GM18507 (cell line): ENCODE measurements at regions not wholly inside any gene's neighbourhood (a gene's known extent, or its start where the extent isn't known, plus 50 kb on each side); places are given as distances from the start of the nearest gene placed in this dataset.

Source experiments
- DNase-seq: peaks from one replicate; pipeline ENCODE4 v3.0.0; 2011; ENCODE audit warnings: low read depth; ENCODE audit not compliant: insufficient read length; ENCODE audit errors: extremely low spot score
- FAIRE-seq: peaks from 2 replicates; lab custom pipeline; 2011; peaks lifted over from hg19 to GRCh38; lab: Jason Lieb, UNC

DNA sequence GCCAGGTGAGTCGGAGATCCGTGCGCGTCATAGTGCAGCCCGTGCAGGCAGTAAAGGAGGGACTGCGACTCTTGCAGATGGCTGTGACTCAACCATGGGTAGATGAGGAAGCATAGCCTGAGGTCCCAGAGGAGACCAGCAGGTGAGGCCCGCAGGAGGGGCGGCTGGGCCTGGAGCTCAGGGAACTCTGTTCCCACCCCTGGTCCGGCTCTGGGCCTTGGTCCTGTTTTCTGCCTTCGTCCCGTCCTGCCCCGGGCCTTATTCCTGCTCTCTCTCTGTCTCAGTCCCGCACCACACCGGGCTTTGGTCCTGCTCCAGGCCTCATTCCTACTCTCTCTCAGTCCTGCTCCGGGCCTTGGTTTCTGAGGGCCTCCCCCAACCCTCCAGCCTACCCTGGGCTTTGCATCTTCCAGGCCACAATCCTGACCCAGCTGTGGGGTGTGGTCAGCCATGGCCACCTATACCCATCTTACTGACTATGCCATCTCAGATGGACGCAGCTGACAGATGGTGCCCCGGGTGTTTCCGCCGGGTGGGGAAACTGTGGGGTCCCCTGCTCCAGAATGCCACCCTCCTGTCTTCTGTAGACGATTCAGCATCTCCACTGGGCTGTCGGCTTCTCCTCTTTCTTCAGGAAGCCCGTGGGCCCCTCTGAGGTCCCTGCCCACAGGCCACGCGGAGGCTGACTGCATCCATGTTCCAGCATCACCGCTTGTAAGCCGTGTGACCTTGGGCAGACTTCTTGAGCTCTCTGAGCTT, 1134.1 kb downstream of the BRD1 start:
- FAIRE-seq (no peak), DNase-seq (no peak)

DNA sequence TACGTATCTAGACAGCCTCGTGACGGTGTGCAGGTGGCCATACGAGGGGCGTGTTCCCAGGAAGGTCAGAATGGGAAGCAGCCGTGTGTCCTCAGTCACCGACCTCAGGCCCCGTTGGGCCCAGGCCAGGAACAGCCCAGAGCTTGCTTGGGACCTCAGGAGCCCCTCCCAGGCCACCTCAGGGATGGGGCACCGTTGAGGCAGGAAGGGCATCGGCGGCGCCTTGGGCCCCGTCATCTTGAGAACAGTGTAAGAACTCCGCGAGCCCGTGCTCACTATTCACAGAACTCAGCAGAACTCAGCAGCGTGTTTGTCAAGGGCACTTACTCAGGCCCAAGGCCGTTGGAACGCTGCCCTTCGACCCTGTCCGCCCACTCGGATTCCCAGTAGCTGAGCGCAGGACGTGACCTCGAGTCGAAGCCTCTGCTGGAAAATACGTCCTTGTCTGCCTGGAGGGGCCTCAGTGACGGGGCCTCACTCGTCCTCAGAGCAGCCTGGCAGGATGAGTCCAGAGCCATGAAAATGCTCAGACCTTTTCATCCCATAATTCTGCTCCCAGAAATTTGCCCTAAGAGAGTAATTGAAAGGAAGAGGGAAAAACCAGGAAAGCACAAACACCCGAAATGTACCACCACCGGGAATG, 1134.8 kb downstream of the BRD1 start:
- no peak for FAIRE-seq
- no peak for DNase-seq

DNA sequence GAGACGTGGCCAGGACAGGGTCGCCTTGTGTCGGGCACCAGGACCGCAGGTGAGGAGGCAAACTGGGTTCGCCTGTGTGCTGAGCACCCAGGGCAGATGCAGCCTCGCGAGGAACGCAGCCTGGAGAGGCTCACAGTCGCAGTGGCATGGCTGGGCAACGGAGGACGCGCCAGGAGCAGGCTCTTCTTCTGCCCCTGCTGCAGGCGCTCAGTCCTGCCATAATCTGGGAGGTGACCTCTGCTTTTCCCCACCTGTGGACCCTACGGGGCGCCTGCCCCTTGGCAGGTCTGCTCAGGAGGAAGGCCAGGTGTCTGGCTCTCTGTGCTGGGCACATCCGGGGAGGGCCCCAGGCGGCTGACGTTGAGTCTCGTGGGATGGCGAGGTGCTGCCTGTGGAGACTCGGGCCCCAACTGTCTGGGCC, 1136.2 kb downstream of the BRD1 start:
- no peak for FAIRE-seq
- no peak for DNase-seq

DNA sequence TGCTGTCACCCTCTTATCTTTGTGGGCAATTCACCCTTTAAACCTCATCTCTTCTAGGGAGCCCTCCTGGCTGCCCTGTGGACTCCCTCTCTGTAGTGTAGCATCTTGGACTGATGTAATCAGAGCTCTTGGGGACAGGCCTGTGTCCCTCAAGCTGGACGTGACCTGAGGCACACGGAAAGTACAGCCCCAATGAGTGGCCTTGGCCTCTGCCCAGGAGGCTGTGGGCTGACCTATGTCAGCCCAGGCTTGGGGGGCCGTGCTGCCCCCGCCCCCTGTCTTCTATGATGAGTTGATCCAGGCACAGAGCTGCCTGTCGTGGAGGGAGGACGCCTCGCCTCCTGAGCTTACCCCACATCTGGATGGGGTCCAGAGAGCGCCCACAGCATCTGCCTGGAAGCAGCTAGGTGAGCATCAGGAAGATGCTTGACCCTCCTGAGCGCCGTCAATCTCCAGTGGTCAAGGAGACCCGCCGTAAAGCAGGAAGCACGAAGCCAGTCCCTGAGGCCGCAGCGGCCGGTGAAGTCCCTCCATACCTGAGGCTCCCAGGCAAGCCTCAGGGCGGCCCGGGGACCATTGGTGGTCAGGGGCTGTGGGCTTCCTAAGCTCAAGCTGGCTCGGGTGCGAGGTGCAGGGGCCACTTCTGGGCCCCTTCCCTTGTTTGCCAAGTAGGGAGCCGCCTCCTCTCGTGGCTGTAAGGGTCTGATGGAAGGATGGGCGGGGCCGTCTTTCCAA, 1136.9 kb downstream of the BRD1 start:
- FAIRE-seq, result no peak

DNA sequence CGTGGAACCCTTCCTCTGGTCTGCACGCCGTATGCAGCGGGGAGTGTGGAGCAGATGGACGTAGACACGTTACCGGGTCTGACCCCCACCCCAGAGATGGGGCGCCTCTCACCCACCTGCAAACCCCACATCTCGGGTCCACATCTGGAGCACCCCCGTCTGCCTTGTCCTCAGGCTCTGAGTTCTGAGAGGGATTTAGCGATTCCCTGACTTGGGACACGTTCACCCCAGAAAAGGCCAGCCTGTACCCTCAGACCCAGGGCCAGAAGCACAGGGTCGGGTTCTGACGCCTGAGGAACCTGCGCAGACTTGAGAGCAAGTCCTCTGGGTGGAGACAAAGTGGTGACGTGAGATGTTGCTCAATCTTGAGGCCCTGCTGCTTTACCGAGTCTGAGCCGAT, 1138.5 kb downstream of the BRD1 start:
- FAIRE-seq, result no peak

More for the DNA sequence above, 1136.9 kb downstream of the BRD1 start:
- no peak for DNase-seq

DNA sequence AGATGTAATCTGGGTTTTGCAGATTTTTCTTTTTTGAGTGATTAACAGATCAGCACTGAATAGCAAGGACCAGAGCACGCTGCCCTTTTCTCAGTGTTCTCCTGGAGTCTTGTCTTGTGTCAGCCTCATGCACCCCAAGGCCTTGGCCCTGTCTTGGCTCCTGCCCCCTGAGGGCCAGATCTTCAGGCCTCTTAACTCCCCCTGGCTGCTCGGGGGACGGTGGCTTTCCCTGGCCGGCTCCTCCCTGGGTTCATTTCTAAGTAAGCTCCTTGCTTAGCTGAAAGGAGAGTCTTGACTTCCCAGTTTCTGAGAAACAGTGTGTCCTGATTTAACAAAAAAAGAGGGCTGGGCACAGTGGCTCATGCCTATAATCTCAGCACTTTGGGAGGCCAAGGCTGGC, 1139.3 kb downstream of the BRD1 start:
- FAIRE-seq, result no peak

More for the DNA sequence above, 1138.5 kb downstream of the BRD1 start:
- DNase-seq, result no peak

DNA sequence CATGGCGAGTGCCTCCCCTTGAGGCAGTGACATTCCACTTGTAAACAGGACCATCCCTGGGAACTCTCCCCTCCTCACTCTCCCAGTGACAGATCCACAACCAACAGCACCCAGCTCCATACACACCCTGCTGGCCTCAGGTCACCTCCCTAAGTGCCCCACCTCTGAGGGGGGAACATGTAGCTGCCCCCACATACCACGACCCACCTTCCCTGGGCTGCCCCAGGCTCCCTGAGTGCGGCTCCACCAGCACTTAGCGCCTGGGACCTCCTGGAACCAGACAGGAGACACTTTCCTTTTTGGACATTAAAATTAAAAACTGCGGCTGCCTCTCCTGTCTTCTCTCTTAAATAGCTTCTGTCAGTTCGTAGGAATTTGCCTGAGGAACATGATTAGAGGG, 1140.1 kb downstream of the BRD1 start:
- no peak for FAIRE-seq
- no peak for DNase-seq

More for the DNA sequence above, 1139.3 kb downstream of the BRD1 start:
- DNase-seq, result no peak

DNA sequence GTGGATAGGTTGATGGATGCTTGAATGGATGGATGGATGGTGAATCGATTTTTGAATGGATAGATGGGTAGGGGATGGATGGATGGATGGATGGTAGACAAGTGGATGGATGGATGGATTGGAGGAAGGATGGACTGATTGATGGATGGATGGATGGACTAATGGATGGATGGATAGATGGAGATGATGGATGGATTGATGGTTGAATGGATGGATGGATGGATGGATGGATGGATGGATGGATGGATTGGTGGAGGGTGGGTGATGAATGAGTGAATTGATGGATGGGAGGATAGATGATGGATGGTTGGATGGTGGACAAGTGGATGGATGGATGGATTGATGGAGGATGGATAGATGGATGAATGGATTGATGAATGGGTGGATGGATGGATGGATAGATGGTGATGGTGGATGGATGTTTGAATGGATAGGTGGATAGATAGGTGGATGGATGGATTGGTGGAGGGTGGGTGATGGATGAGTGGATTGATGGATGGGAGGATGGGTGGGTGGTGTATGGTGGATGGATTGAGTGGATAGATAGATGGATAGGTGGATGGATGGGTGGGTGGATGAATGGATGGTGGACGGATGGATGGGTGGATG, 1140.9 kb downstream of the BRD1 start:
- no peak for FAIRE-seq

DNA sequence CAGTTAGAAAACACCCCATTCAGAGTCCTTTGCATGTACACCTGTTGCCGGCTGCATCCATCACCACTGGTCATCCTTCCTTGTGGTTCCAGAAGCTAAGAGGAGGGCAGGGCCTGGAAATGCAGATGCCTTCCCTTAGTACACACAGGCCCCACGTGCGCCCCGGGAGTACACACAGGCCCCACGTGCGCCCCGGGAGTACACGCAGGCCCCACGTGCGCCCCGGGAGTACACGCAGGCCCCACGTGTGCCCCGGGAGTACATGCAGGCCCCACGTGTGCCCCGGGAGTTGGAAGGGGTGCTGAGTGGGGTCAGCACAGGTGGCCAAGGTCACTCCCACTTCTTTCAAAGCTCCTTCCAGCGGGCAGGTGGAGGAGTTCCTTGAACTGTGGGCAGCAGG, 1141.9 kb downstream of the BRD1 start:
- FAIRE-seq, result no peak

More for the DNA sequence above, 1140.9 kb downstream of the BRD1 start:
- DNase-seq, result no peak

DNA sequence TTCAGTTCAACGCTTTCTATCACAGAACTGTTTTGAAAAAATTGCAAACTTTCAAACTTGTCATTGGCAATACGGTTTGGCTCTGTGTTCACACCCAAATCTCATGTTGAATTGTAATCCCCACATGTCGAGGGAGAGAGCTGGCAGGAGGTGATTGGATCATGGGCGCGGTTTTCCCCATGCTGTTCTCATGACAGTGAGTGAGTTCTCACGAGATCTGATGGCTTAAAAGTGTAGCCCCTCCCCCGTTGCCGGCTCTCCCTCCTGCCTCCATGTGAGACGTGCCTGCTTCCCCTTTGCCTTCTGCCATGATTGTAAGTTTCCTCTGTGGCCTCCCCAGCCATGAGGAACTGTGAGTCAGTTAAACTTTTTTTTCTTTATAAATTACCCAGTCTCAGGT, 1144.0 kb downstream of the BRD1 start:
- FAIRE-seq (no peak), DNase-seq (no peak)

More for the DNA sequence above, 1141.9 kb downstream of the BRD1 start:
- no peak for DNase-seq

DNA sequence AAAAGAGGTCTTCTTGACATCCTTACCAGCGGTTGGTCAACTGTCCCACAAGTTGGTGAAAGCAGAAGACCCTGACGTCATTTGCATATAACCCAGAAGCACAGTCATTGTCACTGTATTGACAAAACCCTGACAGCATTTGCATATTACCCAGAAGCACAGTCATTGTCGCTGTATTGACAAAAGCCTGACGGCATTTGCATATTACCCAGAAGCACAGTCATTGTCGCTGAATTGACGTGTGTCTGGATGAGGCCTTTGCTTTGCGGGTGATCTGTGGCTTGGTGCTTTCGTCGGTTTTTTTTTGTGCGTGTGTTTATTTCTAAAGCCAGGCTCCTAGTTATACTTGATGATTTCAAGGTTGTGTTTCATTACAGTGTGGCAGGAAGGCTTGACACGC, 1145.2 kb downstream of the BRD1 start:
- FAIRE-seq, result no peak
- DNase-seq, result no peak

DNA sequence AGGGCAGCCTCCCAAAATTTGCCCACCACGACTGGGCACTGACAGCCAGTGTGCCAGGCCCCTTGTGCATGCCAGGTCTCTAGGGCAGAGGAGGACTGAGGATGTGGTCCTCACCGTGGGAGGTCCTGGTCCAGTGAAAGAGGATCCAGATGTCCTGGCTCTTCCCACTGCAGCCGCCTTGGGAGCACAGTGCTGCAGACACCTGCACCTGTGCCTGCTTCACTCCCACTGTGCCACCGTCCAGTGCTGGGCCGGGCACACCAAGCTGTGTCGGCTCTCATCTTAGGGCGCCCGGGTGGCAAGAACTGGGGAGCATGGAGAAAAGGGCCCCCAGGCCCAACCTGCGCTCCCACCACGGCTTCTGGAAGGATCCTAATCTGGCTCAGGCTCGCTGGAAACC, 1147.1 kb downstream of the BRD1 start:
- no peak for FAIRE-seq

DNA sequence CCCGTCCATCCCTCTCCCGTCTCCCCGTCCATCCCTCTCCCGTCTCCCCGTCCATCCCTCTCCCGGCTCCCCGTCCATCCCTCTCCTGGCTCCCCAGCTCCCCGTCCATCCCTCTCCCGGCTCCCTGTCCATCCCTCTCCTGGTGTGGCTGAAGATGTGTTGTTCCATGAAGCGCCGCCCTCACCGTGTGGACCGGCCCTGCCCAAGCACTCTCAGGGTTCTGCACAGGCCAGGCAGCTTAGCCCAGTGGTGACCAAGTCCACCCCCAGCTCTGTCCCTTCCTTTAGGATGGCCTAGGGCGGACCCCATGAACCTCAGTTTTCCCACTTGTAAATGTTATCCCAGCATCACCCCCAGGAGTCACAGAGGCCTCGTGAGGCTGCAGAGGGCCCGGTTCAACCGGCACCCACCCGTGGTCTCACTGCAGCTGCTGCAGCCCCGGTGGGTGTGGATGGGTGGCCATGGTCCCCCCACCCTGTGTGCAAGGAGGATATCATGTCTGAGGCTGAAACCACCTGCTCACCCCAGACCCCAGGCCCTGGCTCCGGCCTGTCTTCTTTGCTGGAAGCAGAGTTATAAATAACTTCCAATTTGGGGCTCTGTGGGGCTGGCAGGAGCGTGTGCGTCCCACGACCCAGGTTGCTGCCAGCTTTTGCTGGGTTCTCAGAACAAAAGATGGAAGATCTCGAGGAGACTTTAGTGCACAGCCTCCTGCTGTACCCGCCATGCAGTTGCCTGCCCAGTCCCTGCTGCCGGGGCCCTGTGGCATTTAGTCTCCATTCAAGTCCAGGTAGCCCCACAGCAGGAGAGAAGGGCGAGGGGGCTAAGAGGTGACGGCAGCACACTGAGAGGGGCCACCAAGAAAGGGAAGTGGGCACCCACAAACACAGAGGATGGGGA, 1147.8 kb downstream of the BRD1 start:
- DNase-seq, result no peak
- no peak for FAIRE-seq

More for the DNA sequence above, 1147.1 kb downstream of the BRD1 start:
- no peak for DNase-seq

DNA sequence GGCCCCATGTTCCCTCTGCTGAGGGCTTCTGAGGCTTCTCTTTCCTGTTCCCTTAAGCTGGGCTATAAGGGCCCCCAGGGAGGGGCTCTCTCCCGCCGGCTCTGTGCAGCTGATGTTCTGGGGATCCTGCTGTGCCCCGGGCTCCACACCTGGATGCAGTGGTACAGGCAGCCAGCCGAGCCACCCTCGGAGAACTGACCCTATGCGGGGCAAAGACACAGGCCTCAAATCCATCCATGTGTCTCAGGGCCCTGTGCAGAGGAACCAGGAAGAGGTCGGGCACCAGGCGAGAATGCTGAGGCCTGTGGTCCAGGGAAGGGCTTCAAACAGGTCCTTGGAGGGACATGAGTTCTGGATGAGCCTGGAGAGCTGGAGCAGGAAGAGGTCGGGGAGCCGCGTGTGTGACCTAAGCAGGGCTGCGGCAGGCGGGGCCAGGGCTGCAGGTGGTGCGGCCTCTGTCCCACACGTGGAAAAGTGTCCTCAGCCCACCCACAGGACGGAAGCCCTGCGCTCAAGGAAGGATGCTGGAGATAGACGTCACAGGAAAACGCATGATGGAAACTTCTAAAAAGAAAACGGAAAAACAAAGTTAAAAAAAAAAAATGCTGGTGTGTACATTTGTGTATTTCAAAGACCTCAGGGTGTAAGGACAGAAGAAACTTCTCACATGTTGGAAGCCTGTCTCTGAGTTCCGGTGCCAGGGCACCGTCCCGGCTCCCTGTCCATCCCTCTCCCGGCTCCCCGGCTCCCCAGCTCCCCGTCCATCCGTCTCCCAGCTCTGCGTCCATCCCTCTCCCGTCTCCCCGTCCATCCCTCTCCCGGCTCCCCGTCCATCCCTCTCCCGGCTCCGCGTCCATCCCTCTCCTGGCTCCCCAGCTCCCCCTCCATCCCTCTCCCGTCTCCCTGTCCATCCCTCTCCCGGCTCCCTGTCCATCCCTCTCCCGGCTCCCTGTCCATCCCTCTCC, 1149.2 kb downstream of the BRD1 start:
- FAIRE-seq (no peak), DNase-seq (no peak)

DNA sequence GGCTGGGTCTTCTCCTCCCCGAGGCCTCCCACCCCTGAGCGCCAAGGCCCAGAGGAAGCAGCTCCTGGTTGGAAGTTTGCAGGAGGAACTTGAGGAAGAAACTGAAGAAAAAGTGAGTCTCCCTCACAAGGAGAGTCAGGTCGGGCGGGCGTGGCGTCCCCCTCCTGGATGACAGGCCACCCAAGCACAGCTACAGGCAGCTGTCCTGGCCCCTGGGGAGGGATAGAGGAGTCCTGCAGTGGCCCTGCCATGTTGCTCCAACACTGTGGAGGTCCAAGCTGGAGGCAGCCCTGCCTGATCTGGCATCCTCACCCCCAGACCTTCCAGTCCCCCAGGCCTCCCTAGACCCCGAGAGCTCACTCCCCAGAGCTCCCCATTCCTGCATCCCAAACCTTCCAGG, 1150.1 kb downstream of the BRD1 start:
- DNase-seq, result no peak
- FAIRE-seq, result no peak

DNA sequence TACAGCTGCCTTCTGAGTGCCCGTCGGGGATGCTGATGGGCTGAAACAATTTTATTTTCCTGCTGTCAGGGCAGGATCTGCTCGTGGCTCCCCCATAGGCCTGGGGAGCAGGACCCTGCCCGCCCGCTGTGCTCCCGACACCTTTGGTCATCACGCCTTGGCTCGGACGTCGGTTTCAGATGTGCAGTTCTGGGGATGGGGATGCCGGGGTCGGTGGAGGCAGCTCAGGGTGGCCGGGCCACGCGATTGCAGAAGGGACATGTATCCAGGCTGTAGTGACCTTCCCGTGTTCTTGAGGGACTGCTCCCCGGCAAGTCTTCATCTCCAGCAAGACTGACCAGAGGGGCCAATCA, 1150.5 kb downstream of the BRD1 start:
- DNase-seq (no peak), FAIRE-seq (no peak)

DNA sequence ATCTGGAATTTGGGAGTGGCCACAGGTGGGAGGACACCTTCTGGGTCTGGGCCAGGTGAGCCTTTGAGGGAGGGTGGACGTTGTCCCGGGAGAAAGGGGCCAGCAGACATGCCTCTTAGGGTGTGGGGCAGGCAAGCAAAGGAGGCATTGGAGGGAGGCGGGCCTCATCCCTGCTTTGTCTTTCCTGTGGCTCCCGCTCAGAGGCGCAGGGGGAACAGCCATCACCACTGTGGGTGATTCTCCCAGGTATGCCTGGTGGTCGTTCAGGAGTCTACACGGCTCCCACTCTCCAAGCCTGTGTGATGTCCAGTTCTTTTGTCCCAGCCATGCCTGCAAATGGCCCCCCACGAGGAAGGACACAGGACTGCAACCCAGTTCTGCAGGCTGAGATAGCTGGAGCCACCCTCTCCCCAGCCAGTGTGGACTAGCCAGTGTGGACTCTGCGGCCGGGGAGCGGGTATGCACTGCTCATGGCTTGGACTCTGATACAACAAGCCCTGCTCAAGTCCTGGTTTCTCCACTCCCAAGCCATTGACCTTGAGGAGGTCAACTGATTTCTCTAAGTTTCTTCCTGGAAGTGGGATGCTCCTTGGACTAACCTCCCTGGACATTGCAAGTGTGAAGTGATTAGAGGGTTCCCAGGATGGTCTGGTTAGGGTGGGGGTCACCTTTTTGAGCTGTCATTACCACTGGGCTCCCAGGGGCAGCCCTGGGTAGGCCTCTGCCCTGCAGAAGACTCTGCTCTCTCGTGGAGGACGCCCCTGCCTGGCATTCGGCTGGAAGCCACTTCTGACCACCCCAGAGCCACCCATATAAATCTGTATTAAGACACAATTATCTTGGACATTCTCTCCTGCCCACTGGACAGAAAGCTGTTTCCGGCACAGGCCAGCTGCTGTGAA, 1151.2 kb downstream of the BRD1 start:
- DNase-seq (no peak), FAIRE-seq (no peak)
